ENCODE measurements at regions not wholly inside any gene's neighbourhood (a gene's known extent, or its start where the extent isn't known, plus 50 kb on each side); places are given as distances from the start of the nearest gene placed in this dataset.

DNA sequence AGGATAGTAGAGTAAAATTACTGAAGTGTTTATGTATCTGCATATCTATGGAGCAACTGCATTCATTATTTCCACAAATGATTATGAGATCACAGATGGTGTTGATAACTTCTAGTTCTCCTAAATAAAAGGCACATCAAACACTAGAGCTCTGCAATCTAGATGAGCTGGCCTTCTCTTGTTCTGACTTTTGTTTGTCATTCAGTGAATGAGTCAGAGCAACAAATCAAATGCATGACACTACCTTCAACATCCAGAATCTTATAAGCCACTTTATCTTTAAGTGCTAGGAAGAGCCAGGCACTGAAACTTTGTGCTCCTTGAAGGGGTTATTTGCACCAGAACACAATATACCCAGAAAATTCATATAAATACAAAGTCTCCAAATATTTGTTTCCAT, 456.0 kb downstream of the PCDH17 start:
- ATAC-seq (no peak), FAIRE-seq (no peak), DNase-seq (ENCODE audit: low read depth, low spot score) (no peak)
- Histone ChIP-seq H3K4me1 (ENCODE audit: control insufficient read depth, insufficient read depth, low read length) (no peaks in the 10 kb centered on the region), H3K9ac (ENCODE audit: control insufficient read depth, insufficient read depth, low read length) (no peak overlapping the region), H3K79me2 (ENCODE audit: control insufficient read depth, insufficient read depth, low read length) (no peaks in the 10 kb centered on the region), H3K27ac (ENCODE audit: control insufficient read depth, insufficient read depth) (no peak overlapping the region), H3K9me3 (replicated peaks; ENCODE audit: control insufficient read depth, insufficient read depth, low read length) (no peaks in the 10 kb centered on the region), H3K4me3 (no peak overlapping the region), H3K4me2 (ENCODE audit: control insufficient read depth, insufficient read depth) (no peak overlapping the region), H2AFZ (ENCODE audit: control insufficient read depth, low read depth, low read length) (no peak overlapping the region), H3K36me3 (ENCODE audit: control insufficient read depth in 2 of 2, insufficient read depth in 2 of 2, low read length in 1 of 2) (no peaks in the 10 kb centered on the region), H3K27me3 (replicated peaks in 1 of 2; ENCODE audit: control insufficient read depth in 2 of 2, insufficient read depth in 2 of 2, low read length in 1 of 2) (no peaks in the 10 kb centered on the region), H4K20me1 (ENCODE audit: control insufficient read depth, insufficient read depth) (no peaks in the 10 kb centered on the region)
- ChIA-PET RAD21 (ENCODE audit: unreplicated experiment) (no interaction called here), CTCF (no interaction called here), SMC1A (ENCODE audit: uncharacterized antibody, unreplicated experiment) (no interaction called here), POLR2A (no interaction called here)
- TF ChIP-seq ASH2L (IDR thresholded peaks at IDR 0.05; ENCODE audit: borderline replicate concordance, low read depth) (no peak), CHD1 (IDR thresholded peaks at IDR 0.05; ENCODE audit: low read depth, low read length) (no peak), ZNF217 (IDR thresholded peaks at IDR 0.05) (no peak), SMAD5 (IDR thresholded peaks at IDR 0.05; ENCODE audit: low read depth) (no peak), ZZZ3 (IDR thresholded peaks at IDR 0.05; ENCODE audit: control insufficient read depth, insufficient read length, low read depth) (no peak)
- TF ChIP-seq, protein P1, sequence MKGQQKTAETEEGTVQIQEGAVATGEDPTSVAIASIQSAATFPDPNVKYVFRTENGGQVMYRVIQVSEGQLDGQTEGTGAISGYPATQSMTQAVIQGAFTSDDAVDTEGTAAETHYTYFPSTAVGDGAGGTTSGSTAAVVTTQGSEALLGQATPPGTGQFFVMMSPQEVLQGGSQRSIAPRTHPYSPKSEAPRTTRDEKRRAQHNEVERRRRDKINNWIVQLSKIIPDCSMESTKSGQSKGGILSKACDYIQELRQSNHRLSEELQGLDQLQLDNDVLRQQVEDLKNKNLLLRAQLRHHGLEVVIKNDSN (IDR thresholded peaks at IDR 0.05; ENCODE audit: borderline replicate concordance, extremely low read length, insufficient read depth, low read depth, low read length), result no peak
- TF ChIP-seq, protein P2, sequence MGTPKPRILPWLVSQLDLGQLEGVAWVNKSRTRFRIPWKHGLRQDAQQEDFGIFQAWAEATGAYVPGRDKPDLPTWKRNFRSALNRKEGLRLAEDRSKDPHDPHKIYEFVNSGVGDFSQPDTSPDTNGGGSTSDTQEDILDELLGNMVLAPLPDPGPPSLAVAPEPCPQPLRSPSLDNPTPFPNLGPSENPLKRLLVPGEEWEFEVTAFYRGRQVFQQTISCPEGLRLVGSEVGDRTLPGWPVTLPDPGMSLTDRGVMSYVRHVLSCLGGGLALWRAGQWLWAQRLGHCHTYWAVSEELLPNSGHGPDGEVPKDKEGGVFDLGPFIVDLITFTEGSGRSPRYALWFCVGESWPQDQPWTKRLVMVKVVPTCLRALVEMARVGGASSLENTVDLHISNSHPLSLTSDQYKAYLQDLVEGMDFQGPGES (IDR thresholded peaks at IDR 0.05), result no peak
- no TSS peak for BruUV-seq (replicated peaks)
- intact Hi-C loops (cut with micrococcal nuclease; ENCODE audit: unreplicated experiment) (no loop called here), in situ Hi-C loops (cut with MboI) (no loop called here)

DNA sequence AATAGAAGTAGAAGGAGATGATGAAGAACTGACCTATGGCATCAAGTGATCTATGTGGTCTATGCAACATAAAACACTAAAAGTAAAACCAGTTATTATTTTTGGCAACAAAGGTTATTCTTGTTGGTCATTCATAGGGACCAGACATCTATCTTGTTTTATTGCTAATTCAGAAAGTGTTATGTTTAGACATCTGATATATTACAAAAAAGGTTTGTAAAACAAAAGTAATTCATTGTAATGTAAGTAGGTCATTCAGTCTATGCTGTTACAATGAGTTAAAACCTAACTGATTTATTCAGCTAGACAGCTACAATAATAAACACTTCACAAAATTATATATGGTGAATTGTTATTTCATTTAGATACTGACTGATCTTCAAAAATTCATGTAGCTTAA, 461.9 kb downstream of the PCDH17 start:
- ATAC-seq (no peak), FAIRE-seq (no peak), DNase-seq (ENCODE audit: low read depth, low spot score) (no peak)
- Histone ChIP-seq H2AFZ (ENCODE audit: control insufficient read depth, low read depth, low read length) (no peak overlapping the region), H3K9me3 (replicated peaks; ENCODE audit: control insufficient read depth, insufficient read depth, low read length) (no peaks in the 10 kb centered on the region), H3K27me3 (replicated peaks in 1 of 2; ENCODE audit: control insufficient read depth in 2 of 2, insufficient read depth in 2 of 2, low read length in 1 of 2) (no peaks in the 10 kb centered on the region), H3K79me2 (ENCODE audit: control insufficient read depth, insufficient read depth, low read length) (no peaks in the 10 kb centered on the region), H3K9ac (ENCODE audit: control insufficient read depth, insufficient read depth, low read length) (no peak overlapping the region), H3K4me3 (no peak overlapping the region), H3K4me1 (ENCODE audit: control insufficient read depth, insufficient read depth, low read length) (no peaks in the 10 kb centered on the region), H3K36me3 (ENCODE audit: control insufficient read depth in 2 of 2, insufficient read depth in 2 of 2, low read length in 1 of 2) (no peaks in the 10 kb centered on the region), H4K20me1 (ENCODE audit: control insufficient read depth, insufficient read depth) (no peaks in the 10 kb centered on the region), H3K27ac (ENCODE audit: control insufficient read depth, insufficient read depth) (no peak overlapping the region), H3K4me2 (ENCODE audit: control insufficient read depth, insufficient read depth) (no peak overlapping the region)
- in situ Hi-C loops (cut with MboI), result no loop called here
- ChIA-PET CTCF (no interaction called here), POLR2A (no interaction called here), SMC1A (ENCODE audit: uncharacterized antibody, unreplicated experiment) (no interaction called here), RAD21 (ENCODE audit: unreplicated experiment) (no interaction called here)
- intact Hi-C loops (cut with micrococcal nuclease; ENCODE audit: unreplicated experiment), result no loop called here
- TF ChIP-seq TCF3 (IDR thresholded peaks at IDR 0.05; ENCODE audit: borderline replicate concordance, insufficient read depth, low read depth, low read length) (no peak), STAT1 (conservative IDR thresholded peaks at IDR 0.05) (no peak), MYC (IDR thresholded peaks at IDR 0.05; ENCODE audit: insufficient read depth, insufficient read length, insufficient replicate concordance, low read length, severe bottlenecking) (no peak), POLR2A (IDR thresholded peaks at IDR 0.05; ENCODE audit: low read depth, low read length) (no peak)
- TF ChIP-seq, protein P3, sequence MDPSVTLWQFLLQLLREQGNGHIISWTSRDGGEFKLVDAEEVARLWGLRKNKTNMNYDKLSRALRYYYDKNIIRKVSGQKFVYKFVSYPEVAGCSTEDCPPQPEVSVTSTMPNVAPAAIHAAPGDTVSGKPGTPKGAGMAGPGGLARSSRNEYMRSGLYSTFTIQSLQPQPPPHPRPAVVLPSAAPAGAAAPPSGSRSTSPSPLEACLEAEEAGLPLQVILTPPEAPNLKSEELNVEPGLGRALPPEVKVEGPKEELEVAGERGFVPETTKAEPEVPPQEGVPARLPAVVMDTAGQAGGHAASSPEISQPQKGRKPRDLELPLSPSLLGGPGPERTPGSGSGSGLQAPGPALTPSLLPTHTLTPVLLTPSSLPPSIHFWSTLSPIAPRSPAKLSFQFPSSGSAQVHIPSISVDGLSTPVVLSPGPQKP (IDR thresholded peaks at IDR 0.05; ENCODE audit: low read depth, low read length), result no peak
- no TSS peak for BruUV-seq (replicated peaks)
